Fibroblast of lung (primary cell): ENCODE measurements at regions not wholly inside any gene's neighbourhood (a gene's known extent, or its start where the extent isn't known, plus 50 kb on each side); places are given as distances from the start of the nearest gene placed in this dataset.

Source experiments
- DNase-seq, 2 donors: peaks; one replicate each; pipeline versions ENCODE4 v3.0.0 to v3.0.0-alpha.2; 2010; ENCODE audit warnings: low read depth in 2 of 2
- H2AFZ ChIP-seq: 2 replicates; pipeline ENCODE4 v1.5.1; 2012; ENCODE audit warnings: low read length, control low read depth, inconsistent platforms
- H3K27ac ChIP-seq: 2 replicates; pipeline ENCODE4 v1.5.1; 2011; ENCODE audit warnings: low read length, control low read depth; ENCODE audit not compliant: insufficient read depth
- H3K27me3 ChIP-seq: 2 replicates; pipeline ENCODE4 v1.5.1; 2011; ENCODE audit warnings: mild to moderate bottlenecking, low read length; ENCODE audit not compliant: control insufficient read depth, insufficient read depth
- H3K36me3 ChIP-seq: 2 replicates; pipeline ENCODE4 v1.5.1; 2011; ENCODE audit warnings: low read length; ENCODE audit not compliant: control insufficient read depth, insufficient read depth
- H3K4me1 ChIP-seq: 2 replicates; pipeline ENCODE4 v1.5.1; 2011; ENCODE audit warnings: low read length; ENCODE audit not compliant: control insufficient read depth, insufficient read depth; ENCODE audit errors: extremely low read depth
- H3K4me2 ChIP-seq: 2 replicates; pipeline ENCODE4 v1.5.1; 2011; ENCODE audit warnings: low read length, control low read depth; ENCODE audit not compliant: insufficient read depth; ENCODE audit errors: extremely low read depth
- H3K4me3 ChIP-seq, 4 experiments: fragments of 200-600 bp in 1 of 4; sonication (generic) in 1 of 4; replicated peaks in 1 of 4; 2 replicates each; pipeline ENCODE4 v1.5.1; 2011 to 2016; ENCODE audit warnings: low read length in 4 of 4, low read depth in 3 of 4, mild to moderate bottlenecking in 3 of 4, control low read depth in 2 of 4, inconsistent platforms in 1 of 4, mixed read lengths in 1 of 4; ENCODE audit not compliant: insufficient read depth in 1 of 4; ENCODE audit errors: control extremely low read depth in 1 of 4
- H3K79me2 ChIP-seq: 2 replicates; pipeline ENCODE4 v1.5.1; 2012; ENCODE audit warnings: mild to moderate bottlenecking, low read length, inconsistent platforms; ENCODE audit not compliant: control insufficient read depth, insufficient read depth
- H3K9ac ChIP-seq: 2 replicates; pipeline ENCODE4 v1.5.1; 2011; ENCODE audit warnings: mild to moderate bottlenecking, low read length, control low read depth; ENCODE audit not compliant: insufficient read depth
- H3K9me3 ChIP-seq: 2 replicates; pipeline ENCODE4 v1.5.1; 2012; ENCODE audit warnings: low read depth, low read length; ENCODE audit not compliant: control insufficient read depth, insufficient read depth
- H4K20me1 ChIP-seq: 2 replicates; pipeline ENCODE4 v1.5.1; 2011; ENCODE audit warnings: low read length; ENCODE audit not compliant: control insufficient read depth, insufficient read depth; ENCODE audit errors: extremely low read depth
- EZH2 ChIP-seq: IDR thresholded peaks from 2 replicates; pipeline ENCODE4 v1.5.1; 2012; ENCODE audit warnings: low read length, control low read depth, mild to moderate bottlenecking; ENCODE audit errors: missing control alignments
- TF ChIP-seq, protein P1 (sequence below), 2 donors: IDR thresholded peaks in 1 of 2; conservative IDR thresholded peaks in 1 of 2; 1 replicate in 1 of 2; 2 replicates in 1 of 2; pipeline ENCODE4 v1.5.1; 2011 to 2012; ENCODE audit warnings: low read length in 2 of 2, control low read depth in 1 of 2, inconsistent platforms in 1 of 2, low read depth in 1 of 2, mild to moderate bottlenecking in 1 of 2

DNA sequence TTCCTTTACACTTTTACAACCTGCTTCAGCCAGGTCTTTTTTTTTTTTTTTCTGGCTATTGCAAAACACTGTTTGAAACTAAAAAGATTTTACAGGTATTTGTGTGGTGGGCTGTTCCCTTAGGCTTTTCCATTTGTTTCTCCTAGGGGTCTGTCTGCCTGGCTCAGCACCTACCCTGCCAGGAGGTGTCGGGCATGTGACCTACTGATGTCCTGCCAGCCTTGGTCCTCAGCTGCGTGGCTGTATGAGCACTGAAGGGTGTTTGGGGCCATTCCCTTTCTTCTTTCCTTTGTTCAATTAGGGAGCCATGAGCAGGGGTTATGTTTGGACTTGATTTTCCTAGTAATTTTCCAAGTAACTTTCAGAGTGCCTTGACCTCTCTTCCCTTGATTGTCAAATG is 269.2 kb upstream of the SALL1 start:
- TF ChIP-seq, protein P1, sequence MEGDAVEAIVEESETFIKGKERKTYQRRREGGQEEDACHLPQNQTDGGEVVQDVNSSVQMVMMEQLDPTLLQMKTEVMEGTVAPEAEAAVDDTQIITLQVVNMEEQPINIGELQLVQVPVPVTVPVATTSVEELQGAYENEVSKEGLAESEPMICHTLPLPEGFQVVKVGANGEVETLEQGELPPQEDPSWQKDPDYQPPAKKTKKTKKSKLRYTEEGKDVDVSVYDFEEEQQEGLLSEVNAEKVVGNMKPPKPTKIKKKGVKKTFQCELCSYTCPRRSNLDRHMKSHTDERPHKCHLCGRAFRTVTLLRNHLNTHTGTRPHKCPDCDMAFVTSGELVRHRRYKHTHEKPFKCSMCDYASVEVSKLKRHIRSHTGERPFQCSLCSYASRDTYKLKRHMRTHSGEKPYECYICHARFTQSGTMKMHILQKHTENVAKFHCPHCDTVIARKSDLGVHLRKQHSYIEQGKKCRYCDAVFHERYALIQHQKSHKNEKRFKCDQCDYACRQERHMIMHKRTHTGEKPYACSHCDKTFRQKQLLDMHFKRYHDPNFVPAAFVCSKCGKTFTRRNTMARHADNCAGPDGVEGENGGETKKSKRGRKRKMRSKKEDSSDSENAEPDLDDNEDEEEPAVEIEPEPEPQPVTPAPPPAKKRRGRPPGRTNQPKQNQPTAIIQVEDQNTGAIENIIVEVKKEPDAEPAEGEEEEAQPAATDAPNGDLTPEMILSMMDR (conservative IDR thresholded peaks at IDR 0.05 in 1 of 2, IDR thresholded peaks at IDR 0.05 in 1 of 2; ENCODE audit: low read depth in 1 of 2, low read length in 2 of 2), result no peak
- no peak for TF ChIP-seq EZH2
- no peak overlapping the region for H3K27ac ChIP-seq
- H2AFZ ChIP-seq, result no peak overlapping the region
- no peaks in the 10 kb centered on the region for H4K20me1 ChIP-seq
- H3K4me1 ChIP-seq, result no peaks in the 10 kb centered on the region
- H3K4me3 ChIP-seq, result no peak overlapping the region
- H3K4me2 ChIP-seq, result no peak overlapping the region
- no peaks in the 10 kb centered on the region for H3K27me3 ChIP-seq
- DNase-seq, result no peak
- H3K36me3 ChIP-seq, result no peaks in the 10 kb centered on the region
- H3K9me3 ChIP-seq, result no peaks in the 10 kb centered on the region
- no peak overlapping the region for H3K9ac ChIP-seq
- H3K79me2 ChIP-seq, result no peaks in the 10 kb centered on the region

DNA sequence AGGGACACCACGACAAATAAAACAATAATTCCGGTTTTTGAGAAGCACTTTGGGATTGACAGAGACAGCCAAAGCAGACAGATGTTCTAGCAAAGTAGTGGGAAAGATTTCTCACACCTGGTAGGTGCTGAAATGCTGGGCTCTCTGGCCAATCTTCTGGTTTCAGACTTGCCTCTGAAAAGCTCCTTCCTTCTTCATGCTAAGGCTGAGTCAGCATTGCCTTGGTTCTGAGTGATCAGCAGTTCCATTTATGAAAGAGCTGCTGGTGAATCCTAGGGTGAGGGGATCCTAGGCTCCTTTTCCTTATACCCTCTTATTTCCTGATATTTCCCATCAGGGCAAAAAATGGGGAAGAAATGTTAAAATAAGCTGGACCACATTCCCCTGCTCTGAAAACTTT is 268.7 kb upstream of the SALL1 start:
- Histone ChIP-seq H3K4me3 (no peak overlapping the region), H3K9ac (no peak overlapping the region), H3K4me1 (no peaks in the 10 kb centered on the region), H3K9me3 (no peaks in the 10 kb centered on the region), H3K36me3 (no peaks in the 10 kb centered on the region), H3K79me2 (no peaks in the 10 kb centered on the region), H4K20me1 (no peaks in the 10 kb centered on the region), H3K4me2 (no peak overlapping the region), H2AFZ (no peak overlapping the region), H3K27me3 (no peaks in the 10 kb centered on the region), H3K27ac (no peak overlapping the region)
- DNase-seq, result peak in 1 of 2 donors; percentile 4
- TF ChIP-seq, protein P1 (conservative IDR thresholded peaks at IDR 0.05 in 1 of 2, IDR thresholded peaks at IDR 0.05 in 1 of 2; ENCODE audit: low read depth in 1 of 2, low read length in 2 of 2), result no peak
- no peak for TF ChIP-seq EZH2

DNA sequence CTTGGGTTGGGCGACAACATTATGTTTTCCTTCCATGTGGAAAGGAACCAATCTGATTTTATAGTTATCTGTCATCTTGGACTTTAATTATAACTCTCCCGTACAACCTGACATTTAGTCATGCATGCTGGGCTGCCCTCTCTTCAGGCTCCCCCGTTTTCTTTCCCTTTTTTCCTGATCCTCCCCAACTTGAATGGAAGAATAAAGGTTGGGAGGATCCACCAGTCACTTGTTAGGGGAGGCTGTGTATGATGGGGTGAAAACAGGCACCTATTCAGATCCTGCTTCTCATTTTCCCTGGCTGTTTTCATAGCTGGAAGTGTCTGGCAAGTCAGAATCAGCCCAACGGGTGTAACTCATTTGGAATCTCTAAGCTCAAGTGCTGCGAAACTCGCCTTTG is 267.2 kb upstream of the SALL1 start:
- DNase-seq, result no peak
- Histone ChIP-seq H4K20me1 (no peaks in the 10 kb centered on the region), H3K4me3 (no peak overlapping the region), H2AFZ (no peak overlapping the region), H3K79me2 (no peaks in the 10 kb centered on the region), H3K27ac (no peak overlapping the region), H3K27me3 (no peaks in the 10 kb centered on the region), H3K36me3 (no peaks in the 10 kb centered on the region), H3K9ac (no peak overlapping the region), H3K9me3 (no peaks in the 10 kb centered on the region), H3K4me1 (no peaks in the 10 kb centered on the region), H3K4me2 (no peak overlapping the region)
- no peak for TF ChIP-seq EZH2
- TF ChIP-seq, protein P1 (conservative IDR thresholded peaks at IDR 0.05 in 1 of 2, IDR thresholded peaks at IDR 0.05 in 1 of 2; ENCODE audit: low read depth in 1 of 2, low read length in 2 of 2), result no peak
